ENCODE measurements at regions not wholly inside any gene's neighbourhood (a gene's known extent, or its start where the extent isn't known, plus 50 kb on each side); places are given as distances from the start of the nearest gene placed in this dataset.
"Not testable (repeated sequence)": the region's sequence is repeated elsewhere in the genome, so short reads cannot be mapped to it uniquely, and the experiment has no call there.

GRCh38 chr3:171982828-171983227, 56.5 kb upstream of the FNDC3B start:
- TF ChIP-seq CTCF (IDR thresholded peaks at IDR 0.05) (no peak), ZFX (IDR thresholded peaks at IDR 0.05; ENCODE audit: borderline replicate concordance) (no peak)
- no peak overlapping the region for H3K27ac ChIP-seq

- H3K27ac ChIP-seq: not testable (repeated sequence)
Measured at GRCh38 chr3:171983685-171984084, 55.7 kb upstream of the FNDC3B start.

GRCh38 chr3:171984883-171985282, 54.5 kb upstream of the FNDC3B start:
- H3K27ac ChIP-seq: no peak overlapping the region
- no peak for TF ChIP-seq CTCF (IDR thresholded peaks at IDR 0.05)
- no peak for TF ChIP-seq ZFX (IDR thresholded peaks at IDR 0.05; ENCODE audit: borderline replicate concordance)

- no peak for TF ChIP-seq CTCF (IDR thresholded peaks at IDR 0.05)
- TF ChIP-seq ZFX (IDR thresholded peaks at IDR 0.05; ENCODE audit: borderline replicate concordance): no peak
- H3K27ac ChIP-seq: no peak overlapping the region
Measured at GRCh38 chr3:171986176-171986575, 53.2 kb upstream of the FNDC3B start.

- TF ChIP-seq CTCF (IDR thresholded peaks at IDR 0.05) (no peak), ZFX (IDR thresholded peaks at IDR 0.05; ENCODE audit: borderline replicate concordance) (no peak)
- H3K27ac ChIP-seq: no peak overlapping the region
Measured at GRCh38 chr3:171986757-171987518, 52.4 kb upstream of the FNDC3B start.

All from 22Rv1 (cell line).